Effector memory CD4-positive, alpha-beta T cell (primary cell): ENCODE measurements at regions not wholly inside any gene's neighbourhood (a gene's known extent, or its start where the extent isn't known, plus 50 kb on each side); places are given as distances from the start of the nearest gene placed in this dataset.

Source experiments
- DNase-seq, 3 donors: peaks; one replicate each; pipeline ENCODE4 v3.0.0-alpha.2; 2020
- H3K27ac ChIP-seq: 2 replicates; pipeline ENCODE4 v1.7.0; 2013; ENCODE audit warnings: mild to moderate bottlenecking, low read length, moderate library complexity; ENCODE audit not compliant: insufficient read depth, poor library complexity, severe bottlenecking
- H3K27me3 ChIP-seq: replicated peaks from 2 replicates; pipeline ENCODE4 v1.7.0; 2013; ENCODE audit warnings: mild to moderate bottlenecking, low read length; ENCODE audit not compliant: insufficient read depth, control insufficient read depth, poor library complexity, severe bottlenecking
- H3K36me3 ChIP-seq: 2 replicates; pipeline ENCODE4 v1.7.0; 2013; ENCODE audit warnings: mild to moderate bottlenecking, low read length, moderate library complexity; ENCODE audit not compliant: control insufficient read depth, insufficient read depth
- H3K4me1 ChIP-seq: 2 replicates; pipeline ENCODE4 v1.7.0; 2013; ENCODE audit warnings: low read length, mild to moderate bottlenecking; ENCODE audit not compliant: control insufficient read depth, insufficient read depth, poor library complexity, severe bottlenecking
- H3K4me3 ChIP-seq: 2 replicates; pipeline ENCODE4 v1.7.0; 2013; ENCODE audit warnings: low read length, low read depth, mild to moderate bottlenecking; ENCODE audit not compliant: insufficient read depth, poor library complexity, severe bottlenecking
- H3K9me3 ChIP-seq: 2 replicates; pipeline ENCODE4 v1.7.0; 2013; ENCODE audit warnings: mild to moderate bottlenecking, low read length, moderate library complexity; ENCODE audit not compliant: control insufficient read depth

- Histone ChIP-seq H3K27ac (no peak overlapping the region), H3K9me3 (no peaks in the 10 kb centered on the region), H3K4me1 (no peaks in the 10 kb centered on the region), H3K36me3 (no peaks in the 10 kb centered on the region), H3K27me3 (no peaks in the 10 kb centered on the region), H3K4me3 (no peak overlapping the region)
- DNase-seq: no peak
Observed at GRCh38 chr2:177010146-177010545, 202.4 kb upstream of the HNRNPA3 start.

GRCh38 chr2:177010861-177011260, 201.7 kb upstream of the HNRNPA3 start:
- Histone ChIP-seq H3K36me3 (no peaks in the 10 kb centered on the region), H3K4me1 (no peaks in the 10 kb centered on the region), H3K9me3 (no peaks in the 10 kb centered on the region), H3K4me3 (no peak overlapping the region), H3K27ac (no peak overlapping the region), H3K27me3 (no peaks in the 10 kb centered on the region)
- no peak for DNase-seq

- Histone ChIP-seq H3K27me3 (no peaks in the 10 kb centered on the region), H3K9me3 (no peaks in the 10 kb centered on the region), H3K4me3 (no peak overlapping the region), H3K4me1 (no peaks in the 10 kb centered on the region), H3K27ac (no peak overlapping the region), H3K36me3 (no peaks in the 10 kb centered on the region)
- no peak for DNase-seq
Observed at GRCh38 chr2:177014946-177015345, 197.6 kb upstream of the HNRNPA3 start.

GRCh38 chr2:177015356-177015923, 197.2 kb upstream of the HNRNPA3 start:
- Histone ChIP-seq H3K4me3 (no peak overlapping the region), H3K9me3 (no peaks in the 10 kb centered on the region), H3K27me3 (no peaks in the 10 kb centered on the region), H3K36me3 (no peaks in the 10 kb centered on the region), H3K4me1 (no peaks in the 10 kb centered on the region), H3K27ac (no peak overlapping the region)
- no peak for DNase-seq

GRCh38 chr2:177020524-177021119, 192.0 kb upstream of the HNRNPA3 start:
- Histone ChIP-seq H3K27me3 (no peaks in the 10 kb centered on the region), H3K36me3 (no peaks in the 10 kb centered on the region), H3K27ac (no peak overlapping the region), H3K4me1 (no peaks in the 10 kb centered on the region), H3K4me3 (no peak overlapping the region), H3K9me3 (no peaks in the 10 kb centered on the region)
- DNase-seq: no peak

- Histone ChIP-seq H3K36me3 (no peaks in the 10 kb centered on the region), H3K4me3 (no peak overlapping the region), H3K4me1 (no peaks in the 10 kb centered on the region), H3K9me3 (no peaks in the 10 kb centered on the region), H3K27me3 (no peaks in the 10 kb centered on the region), H3K27ac (no peak overlapping the region)
- no peak for DNase-seq
Observed at GRCh38 chr2:177021706-177022343, 190.8 kb upstream of the HNRNPA3 start.

- Histone ChIP-seq H3K4me3 (no peak overlapping the region), H3K36me3 (no peaks in the 10 kb centered on the region), H3K27ac (no peak overlapping the region), H3K4me1 (no peaks in the 10 kb centered on the region), H3K27me3 (no peaks in the 10 kb centered on the region), H3K9me3 (no peaks in the 10 kb centered on the region)
- DNase-seq: no peak
Observed at GRCh38 chr2:177024765-177025164, 187.8 kb upstream of the HNRNPA3 start.

GRCh38 chr2:177026253-177026652, 186.3 kb upstream of the HNRNPA3 start:
- no peak overlapping the region for H3K4me3 ChIP-seq
- no peak for DNase-seq
- H3K9me3 ChIP-seq: no peaks in the 10 kb centered on the region
- no peaks in the 10 kb centered on the region for H3K27me3 ChIP-seq
- no peak overlapping the region for H3K27ac ChIP-seq
- no peaks in the 10 kb centered on the region for H3K4me1 ChIP-seq
- no peaks in the 10 kb centered on the region for H3K36me3 ChIP-seq

- Histone ChIP-seq H3K4me3 (no peak overlapping the region), H3K9me3 (no peaks in the 10 kb centered on the region), H3K36me3 (no peaks in the 10 kb centered on the region), H3K27ac (no peak overlapping the region), H3K27me3 (no peaks in the 10 kb centered on the region), H3K4me1 (no peaks in the 10 kb centered on the region)
- DNase-seq: no peak
Observed at GRCh38 chr2:177026956-177027355, 185.6 kb upstream of the HNRNPA3 start.

GRCh38 chr2:177028296-177028695, 184.3 kb upstream of the HNRNPA3 start:
- no peaks in the 10 kb centered on the region for H3K27me3 ChIP-seq
- no peaks in the 10 kb centered on the region for H3K4me1 ChIP-seq
- H3K9me3 ChIP-seq: no peaks in the 10 kb centered on the region
- H3K36me3 ChIP-seq: no peaks in the 10 kb centered on the region
- H3K4me3 ChIP-seq: no peak overlapping the region
- H3K27ac ChIP-seq: no peak overlapping the region
- DNase-seq: no peak
